HepG2 (cell line): ENCODE measurements at regions not wholly inside any gene's neighbourhood (a gene's known extent, or its start where the extent isn't known, plus 50 kb on each side); places are given as distances from the start of the nearest gene placed in this dataset.

Source experiments
- ARNT2 ChIP-seq: sonication (generic); formaldehyde crosslinking; IDR thresholded peaks from 2 replicates; pipeline ENCODE4 v1.8.0; 2022; ENCODE audit warnings: mild to moderate bottlenecking, low read depth, missing genetic modification reagents, moderate library complexity
- GATAD1 ChIP-seq: IDR thresholded peaks from 2 replicates; pipeline ENCODE4 v1.6.1; 2016; ENCODE audit warnings: missing genetic modification reagents, missing compliant biosample characterization
- HNF1A ChIP-seq, 2 experiments: sonication (generic) in 1 of 2; formaldehyde crosslinking in 1 of 2; IDR thresholded peaks; 2 replicates each; pipeline versions ENCODE4 v1.4.0 to v1.6.1; 2016 to 2020; ENCODE audit warnings: borderline replicate concordance in 1 of 2, low read depth in 1 of 2, mild to moderate bottlenecking in 1 of 2, missing genetic modification reagents in 1 of 2
- HOXA3 ChIP-seq: sonication (generic); formaldehyde crosslinking; IDR thresholded peaks from 2 replicates; pipeline ENCODE4 v1.5.0; 2020; ENCODE audit warnings: missing genetic modification reagents
- KLF16 ChIP-seq, 2 experiments: sonication (generic) in 1 of 2; formaldehyde crosslinking in 1 of 2; IDR thresholded peaks; 2 replicates each; pipeline versions ENCODE4 v1.6.1 to v1.8.0; 2016 to 2023; ENCODE audit warnings: missing genetic modification reagents in 2 of 2, missing compliant biosample characterization in 1 of 2
- MIER2 ChIP-seq: IDR thresholded peaks from 2 replicates; pipeline ENCODE4 v1.6.1; 2016; ENCODE audit warnings: missing biosample characterization, missing genetic modification reagents
- MIXL1 ChIP-seq: IDR thresholded peaks from 2 replicates; pipeline ENCODE4 v1.6.1; 2016
- PAF1 ChIP-seq: IDR thresholded peaks from 2 replicates; pipeline ENCODE4 v1.6.1; 2016; ENCODE audit warnings: missing genetic modification reagents, missing compliant biosample characterization
- ZBTB21 ChIP-seq: sonication (generic); formaldehyde crosslinking; IDR thresholded peaks from 2 replicates; pipeline ENCODE4 v1.4.0; 2020; ENCODE audit warnings: missing genetic modification reagents
- ZFP82 ChIP-seq: sonication (generic); formaldehyde crosslinking; IDR thresholded peaks from 2 replicates; pipeline ENCODE4 v1.5.1; 2020; ENCODE audit warnings: mild to moderate bottlenecking, missing genetic modification reagents, borderline replicate concordance
- ZSCAN25 ChIP-seq: sonication (generic); formaldehyde crosslinking; IDR thresholded peaks from 2 replicates; pipeline ENCODE4 v1.8.0; 2022; ENCODE audit warnings: mild to moderate bottlenecking, missing genetic modification reagents
- TF ChIP-seq, protein P1 (sequence below): sonication (generic); formaldehyde crosslinking; IDR thresholded peaks from 2 replicates; pipeline ENCODE4 v1.4.0; 2020; ENCODE audit warnings: missing genetic modification reagents, borderline replicate concordance
- TF ChIP-seq, protein P2 (sequence below): sonication (generic); formaldehyde crosslinking; IDR thresholded peaks from 2 replicates; pipeline ENCODE4 v1.5.1; 2020; ENCODE audit warnings: missing genetic modification reagents, mild to moderate bottlenecking, borderline replicate concordance
- TF ChIP-seq, protein P3 (sequence below): sonication (generic); formaldehyde crosslinking; IDR thresholded peaks from 2 replicates; pipeline ENCODE4 v1.4.0; 2020; ENCODE audit warnings: missing genetic modification reagents, borderline replicate concordance
- TF ChIP-seq, protein P4 (sequence below): IDR thresholded peaks from 2 replicates; pipeline ENCODE4 v1.6.1; 2016; ENCODE audit warnings: low read depth

DNA sequence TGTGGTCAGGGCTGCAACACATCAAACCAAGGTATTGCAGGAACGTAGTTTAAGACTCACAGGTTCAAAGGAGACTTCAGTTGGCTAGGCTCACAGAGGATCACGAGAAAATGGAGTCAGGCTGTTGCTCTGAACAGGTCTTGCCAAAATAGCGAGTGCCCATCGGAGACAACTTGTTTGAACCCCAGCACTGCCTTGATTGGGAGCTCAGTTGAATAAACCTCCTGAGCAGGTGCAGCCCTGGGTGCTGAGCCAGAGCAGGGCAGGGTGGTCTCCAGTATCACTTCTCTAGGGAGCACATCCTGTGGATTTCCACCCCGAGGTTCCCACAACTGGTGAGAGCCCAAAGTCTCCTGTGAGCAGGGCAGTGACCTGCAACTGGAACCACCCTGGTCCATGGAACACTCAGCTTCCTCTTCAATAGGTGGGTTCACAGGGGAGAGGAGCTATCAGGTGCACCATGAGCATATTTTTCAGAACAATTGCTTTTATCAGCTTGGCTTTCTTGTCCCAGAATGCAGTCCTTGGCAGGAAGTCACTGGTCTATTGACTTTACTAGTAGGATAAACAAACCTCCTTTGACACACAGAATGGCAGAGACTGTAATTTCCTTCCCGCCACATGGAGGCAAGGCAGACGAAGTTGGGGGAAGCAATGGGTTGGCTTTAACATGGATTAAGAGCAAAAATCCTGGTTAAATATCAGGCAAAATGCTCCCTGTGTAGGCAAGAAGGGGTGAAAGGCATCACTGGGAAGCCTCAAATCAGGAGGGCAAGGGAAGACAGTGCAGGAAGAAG lies 267.7 kb upstream of the FOXQ1 start (continued):
- TF ChIP-seq HNF1A (IDR thresholded peaks at IDR 0.05; ENCODE audit: low read depth) = no peak
- peak; percentile 61; the same call in 1 of the 2 replicates for TF ChIP-seq HNF1A (CRISPR knock-in tag; IDR thresholded peaks at IDR 0.05; ENCODE audit: borderline replicate concordance)
- 0 out of 4 replicates have a peak, but pooled peaks of 1 of the 2 experiments have one; percentile 22 for TF ChIP-seq KLF16 (CRISPR knock-in tag; IDR thresholded peaks at IDR 0.05)
- TF ChIP-seq, protein P1, sequence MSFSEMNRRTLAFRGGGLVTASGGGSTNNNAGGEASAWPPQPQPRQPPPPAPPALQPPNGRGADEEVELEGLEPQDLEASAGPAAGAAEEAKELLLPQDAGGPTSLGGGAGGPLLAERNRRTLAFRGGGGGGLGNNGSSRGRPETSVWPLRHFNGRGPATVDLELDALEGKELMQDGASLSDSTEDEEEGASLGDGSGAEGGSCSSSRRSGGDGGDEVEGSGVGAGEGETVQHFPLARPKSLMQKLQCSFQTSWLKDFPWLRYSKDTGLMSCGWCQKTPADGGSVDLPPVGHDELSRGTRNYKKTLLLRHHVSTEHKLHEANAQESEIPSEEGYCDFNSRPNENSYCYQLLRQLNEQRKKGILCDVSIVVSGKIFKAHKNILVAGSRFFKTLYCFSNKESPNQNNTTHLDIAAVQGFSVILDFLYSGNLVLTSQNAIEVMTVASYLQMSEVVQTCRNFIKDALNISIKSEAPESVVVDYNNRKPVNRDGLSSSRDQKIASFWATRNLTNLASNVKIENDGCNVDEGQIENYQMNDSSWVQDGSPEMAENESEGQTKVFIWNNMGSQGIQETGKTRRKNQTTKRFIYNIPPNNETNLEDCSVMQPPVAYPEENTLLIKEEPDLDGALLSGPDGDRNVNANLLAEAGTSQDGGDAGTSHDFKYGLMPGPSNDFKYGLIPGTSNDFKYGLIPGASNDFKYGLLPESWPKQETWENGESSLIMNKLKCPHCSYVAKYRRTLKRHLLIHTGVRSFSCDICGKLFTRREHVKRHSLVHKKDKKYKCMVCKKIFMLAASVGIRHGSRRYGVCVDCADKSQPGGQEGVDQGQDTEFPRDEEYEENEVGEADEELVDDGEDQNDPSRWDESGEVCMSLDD (CRISPR knock-in tag) = no peak
- TF ChIP-seq MIXL1 (CRISPR knock-in tag) = no peak
- TF ChIP-seq HOXA3 (CRISPR knock-in tag) = peak; percentile 64
- TF ChIP-seq, protein P2, sequence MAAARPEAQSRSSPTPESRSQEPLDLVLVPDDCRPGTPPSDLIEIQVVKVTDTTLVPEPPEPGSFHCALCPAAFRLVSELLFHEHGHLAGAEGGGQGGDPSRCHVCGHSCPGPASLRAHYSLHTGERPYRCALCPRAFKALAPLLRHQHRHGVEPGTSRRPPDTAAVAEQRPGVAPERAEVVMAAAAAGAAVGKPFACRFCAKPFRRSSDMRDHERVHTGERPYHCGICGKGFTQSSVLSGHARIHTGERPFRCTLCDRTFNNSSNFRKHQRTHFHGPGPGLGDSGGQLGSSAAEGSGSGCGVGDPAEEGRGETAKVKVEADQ = peak; percentile 74; the same call in 1 of the 2 replicates
- TF ChIP-seq ARNT2 (CRISPR knock-in tag) = peak; percentile 16; the same call in 1 of the 2 replicates
- no peak for TF ChIP-seq PAF1 (CRISPR knock-in tag)
- peak; percentile 51 for TF ChIP-seq GATAD1 (CRISPR knock-in tag)
- peak; percentile 29; the same call in 1 of the 2 replicates for TF ChIP-seq ZBTB21 (CRISPR knock-in tag)
- TF ChIP-seq, protein P3, sequence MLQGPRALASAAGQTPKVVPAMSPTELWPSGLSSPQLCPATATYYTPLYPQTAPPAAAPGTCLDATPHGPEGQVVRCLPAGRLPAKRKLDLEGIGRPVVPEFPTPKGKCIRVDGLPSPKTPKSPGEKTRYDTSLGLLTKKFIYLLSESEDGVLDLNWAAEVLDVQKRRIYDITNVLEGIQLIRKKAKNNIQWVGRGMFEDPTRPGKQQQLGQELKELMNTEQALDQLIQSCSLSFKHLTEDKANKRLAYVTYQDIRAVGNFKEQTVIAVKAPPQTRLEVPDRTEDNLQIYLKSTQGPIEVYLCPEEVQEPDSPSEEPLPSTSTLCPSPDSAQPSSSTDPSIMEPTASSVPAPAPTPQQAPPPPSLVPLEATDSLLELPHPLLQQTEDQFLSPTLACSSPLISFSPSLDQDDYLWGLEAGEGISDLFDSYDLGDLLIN (CRISPR knock-in tag) = no peak
- peak; percentile 17; the same call in 1 of the 2 replicates for TF ChIP-seq MIER2 (CRISPR knock-in tag)
- TF ChIP-seq ZFP82 (CRISPR knock-in tag) = no peak
- TF ChIP-seq ZSCAN25 (CRISPR knock-in tag) = peak; percentile 53; the same call in 1 of the 2 replicates
- TF ChIP-seq, protein P4, sequence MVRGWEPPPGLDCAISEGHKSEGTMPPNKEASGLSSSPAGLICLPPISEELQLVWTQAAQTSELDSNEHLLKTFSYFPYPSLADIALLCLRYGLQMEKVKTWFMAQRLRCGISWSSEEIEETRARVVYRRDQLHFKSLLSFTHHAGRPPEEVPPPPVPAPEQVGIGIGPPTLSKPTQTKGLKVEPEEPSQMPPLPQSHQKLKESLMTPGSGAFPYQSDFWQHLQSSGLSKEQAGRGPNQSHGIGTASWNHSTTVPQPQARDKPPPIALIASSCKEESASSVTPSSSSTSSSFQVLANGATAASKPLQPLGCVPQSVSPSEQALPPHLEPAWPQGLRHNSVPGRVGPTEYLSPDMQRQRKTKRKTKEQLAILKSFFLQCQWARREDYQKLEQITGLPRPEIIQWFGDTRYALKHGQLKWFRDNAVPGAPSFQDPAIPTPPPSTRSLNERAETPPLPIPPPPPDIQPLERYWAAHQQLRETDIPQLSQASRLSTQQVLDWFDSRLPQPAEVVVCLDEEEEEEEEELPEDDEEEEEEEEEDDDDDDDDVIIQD = peak; percentile 84
